KOPT-K1 (cell line): ENCODE measurements at regions not wholly inside any gene's neighbourhood (a gene's known extent, or its start where the extent isn't known, plus 50 kb on each side); places are given as distances from the start of the nearest gene placed in this dataset.

Source experiments
- H3K27ac ChIP-seq: fragments of 200-600 bp; sonication (generic); 2 replicates; pipeline ENCODE4 v1.5.1; 2016; ENCODE audit warnings: antibody characterized with exemption, mild to moderate bottlenecking, low read depth, low read length; ENCODE audit not compliant: poor library complexity, severe bottlenecking
- H3K36me3 ChIP-seq: fragments of 200-600 bp; sonication (generic); 2 replicates; pipeline ENCODE4 v1.5.1; 2017; ENCODE audit warnings: antibody characterized with exemption, mild to moderate bottlenecking, low read length, moderate library complexity; ENCODE audit not compliant: insufficient read depth
- H3K9me3 ChIP-seq: fragments of 200-600 bp; sonication (generic); 2 replicates; pipeline ENCODE4 v1.5.1; 2017; ENCODE audit warnings: antibody characterized with exemption, low read length, mild to moderate bottlenecking; ENCODE audit not compliant: insufficient read depth, poor library complexity, severe bottlenecking

GRCh38 chr1:13945856-13946255 is 245.9 kb downstream of the PRDM2 start:
- H3K9me3 ChIP-seq: peaks cover 7% of the 10 kb centered on the region
- H3K27ac ChIP-seq: no peak overlapping the region
- H3K36me3 ChIP-seq: no peaks in the 10 kb centered on the region

GRCh38 chr1:13947658-13948057 is 247.7 kb downstream of the PRDM2 start:
- Histone ChIP-seq H3K36me3 (no peaks in the 10 kb centered on the region), H3K27ac (no peak overlapping the region), H3K9me3 (peaks cover 3% of the 10 kb centered on the region)

GRCh38 chr1:13948396-13948795 is 248.4 kb downstream of the PRDM2 start:
- Histone ChIP-seq H3K27ac (no peak overlapping the region), H3K9me3 (no peaks in the 10 kb centered on the region)

GRCh38 chr1:13948888-13949391 is 249.0 kb downstream of the PRDM2 start:
- no peak overlapping the region for H3K27ac ChIP-seq
- no peaks in the 10 kb centered on the region for H3K36me3 ChIP-seq
- no peaks in the 10 kb centered on the region for H3K9me3 ChIP-seq

More at GRCh38 chr1:13948396-13948795, 248.4 kb downstream of the PRDM2 start:
- no peaks in the 10 kb centered on the region for H3K36me3 ChIP-seq

GRCh38 chr1:13949546-13949945 is 249.6 kb downstream of the PRDM2 start:
- no peaks in the 10 kb centered on the region for H3K9me3 ChIP-seq
- H3K27ac ChIP-seq: no peak overlapping the region
- H3K36me3 ChIP-seq: no peaks in the 10 kb centered on the region

- no peaks in the 10 kb centered on the region for H3K36me3 ChIP-seq
- H3K9me3 ChIP-seq: no peaks in the 10 kb centered on the region
Observed at GRCh38 chr1:13950637-13951036, 250.6 kb downstream of the PRDM2 start.

GRCh38 chr1:13951793-13952751 is 252.1 kb downstream of the PRDM2 start:
- no peaks in the 10 kb centered on the region for H3K36me3 ChIP-seq
- H3K9me3 ChIP-seq: no peaks in the 10 kb centered on the region
- H3K27ac ChIP-seq: no peak overlapping the region

More at GRCh38 chr1:13950637-13951036, 250.6 kb downstream of the PRDM2 start:
- no peak overlapping the region for H3K27ac ChIP-seq

GRCh38 chr1:13952985-13953384 is 253.0 kb downstream of the PRDM2 start:
- H3K9me3 ChIP-seq: no peaks in the 10 kb centered on the region
- H3K27ac ChIP-seq: no peak overlapping the region
- no peaks in the 10 kb centered on the region for H3K36me3 ChIP-seq

- Histone ChIP-seq H3K27ac (no peak overlapping the region), H3K36me3 (no peaks in the 10 kb centered on the region), H3K9me3 (no peaks in the 10 kb centered on the region)
Observed at GRCh38 chr1:13956393-13956792, 256.4 kb downstream of the PRDM2 start.

- no peak overlapping the region for H3K27ac ChIP-seq
- no peaks in the 10 kb centered on the region for H3K36me3 ChIP-seq
- H3K9me3 ChIP-seq: no peaks in the 10 kb centered on the region
Observed at GRCh38 chr1:13960375-13960987, 260.5 kb downstream of the PRDM2 start.

GRCh38 chr1:13964768-13965167 is 264.8 kb downstream of the PRDM2 start:
- no peaks in the 10 kb centered on the region for H3K36me3 ChIP-seq
- H3K27ac ChIP-seq: no peak overlapping the region
- no peaks in the 10 kb centered on the region for H3K9me3 ChIP-seq

GRCh38 chr1:13965770-13966398 is 265.9 kb downstream of the PRDM2 start:
- Histone ChIP-seq H3K9me3 (peaks cover 3% of the 10 kb centered on the region), H3K27ac (no peak overlapping the region), H3K36me3 (no peaks in the 10 kb centered on the region)

GRCh38 chr1:13967707-13968106 is 267.7 kb downstream of the PRDM2 start:
- Histone ChIP-seq H3K36me3 (no peaks in the 10 kb centered on the region), H3K27ac (no peak overlapping the region), H3K9me3 (peaks cover 13% of the 10 kb centered on the region)

GRCh38 chr1:13968361-13968760 is 268.4 kb downstream of the PRDM2 start:
- H3K9me3 ChIP-seq: peaks cover 13% of the 10 kb centered on the region
- H3K27ac ChIP-seq: no peak overlapping the region
- no peaks in the 10 kb centered on the region for H3K36me3 ChIP-seq

- Histone ChIP-seq H3K9me3 (peaks cover 13% of the 10 kb centered on the region), H3K36me3 (no peaks in the 10 kb centered on the region), H3K27ac (no peak overlapping the region)
Observed at GRCh38 chr1:13970631-13971247, 270.8 kb downstream of the PRDM2 start.
